GM12878 (cell line): ENCODE measurements at regions not wholly inside any gene's neighbourhood (a gene's known extent, or its start where the extent isn't known, plus 50 kb on each side); places are given as distances from the start of the nearest gene placed in this dataset.
"Not testable (repeated sequence)": the region's sequence is repeated elsewhere in the genome, so short reads cannot be mapped to it uniquely, and the experiment has no call there.

Experiments used
- ATAC-seq: fragments of 200-7000 bp; cut with Tn5 transposase; 3 replicates; pipeline ENCODE4 v1.9.1; 2020; ENCODE audit warnings: mild to moderate bottlenecking, moderate library complexity
- BruUV-seq: library from RNA; stranded (reverse); fragments of 400-500 nt; replicated peaks from 2 replicates; lab custom pipeline; 2021; lab: Mats Ljungman, UMichigan
- CTCF ChIA-PET: fragments of 300-600 bp; sonication (Branson Sonifier 250); formaldehyde crosslinking; extraction: SDS; loops from one replicate; lab custom pipeline; 2021; ENCODE audit warnings: inconsistent platforms; lab: Yijun Ruan, JAX
- POLR2A ChIA-PET: fragments of 350-600 bp; formaldehyde crosslinking; extraction: SDS; loops from one replicate; lab custom pipeline; 2021; ENCODE audit warnings: inconsistent platforms; lab: Charles Lee
- RAD21 ChIA-PET: fragments of 300-600 bp; sonication (Branson Sonifier 250); formaldehyde crosslinking; loops from one replicate; lab custom pipeline; 2023; ENCODE audit warnings: antibody characterized with exemption; ENCODE audit not compliant: unreplicated experiment; lab: Charles Lee
- SMC1A ChIA-PET: fragments of 300-600 bp; sonication (Branson Sonifier 250); formaldehyde crosslinking; loops from one replicate; lab custom pipeline; 2023; ENCODE audit not compliant: unreplicated experiment, uncharacterized antibody; lab: Charles Lee
- DNase-seq: peaks from one replicate; pipeline ENCODE4 v3.0.0-alpha.2; 2011; ENCODE audit warnings: low read depth, low spot score
- FAIRE-seq: peaks from 3 replicates; lab custom pipeline; 2011; peaks lifted over from hg19 to GRCh38; lab: Jason Lieb, UNC
- H2AFZ ChIP-seq: 2 replicates; pipeline ENCODE4 v1.6.0; 2011; ENCODE audit warnings: low read depth, low read length, control low read depth; ENCODE audit not compliant: control insufficient read depth
- H3K27ac ChIP-seq: 2 replicates; pipeline ENCODE4 v1.5.1; 2011; ENCODE audit warnings: control low read depth; ENCODE audit not compliant: control insufficient read depth, insufficient read depth
- H3K27me3 ChIP-seq, 2 experiments: replicated peaks in 1 of 2; 2 replicates each; pipeline versions ENCODE4 v1.6.0 to v1.6.1; 2011; ENCODE audit warnings: low read length in 1 of 2; ENCODE audit not compliant: control insufficient read depth in 2 of 2, insufficient read depth in 2 of 2
- H3K36me3 ChIP-seq, 2 experiments: 2 replicates each; pipeline ENCODE4 v1.5.1; 2011; ENCODE audit warnings: low read length in 1 of 2; ENCODE audit not compliant: control insufficient read depth in 2 of 2, insufficient read depth in 2 of 2
- H3K4me1 ChIP-seq: 2 replicates; pipeline ENCODE4 v1.6.1; 2011; ENCODE audit warnings: mild to moderate bottlenecking, low read length, moderate library complexity, mixed read lengths; ENCODE audit not compliant: control insufficient read depth, insufficient read depth
- H3K4me2 ChIP-seq: 2 replicates; pipeline ENCODE4 v1.6.0; 2011; ENCODE audit warnings: control low read depth; ENCODE audit not compliant: control insufficient read depth, insufficient read depth
- H3K4me3 ChIP-seq: fragments of 200-600 bp; sonication (generic); 2 replicates; pipeline ENCODE4 v1.5.1; 2016
- H3K79me2 ChIP-seq: 2 replicates; pipeline ENCODE4 v1.6.0; 2011; ENCODE audit warnings: low read length; ENCODE audit not compliant: control insufficient read depth, insufficient read depth
- H3K9ac ChIP-seq: 2 replicates; pipeline ENCODE4 v1.8.0; 2011; ENCODE audit warnings: low read length, control low read depth, mixed read lengths; ENCODE audit not compliant: control insufficient read depth, insufficient read depth
- H3K9me3 ChIP-seq: replicated peaks from 3 replicates; pipeline ENCODE4 v1.5.1; 2011; ENCODE audit warnings: mild to moderate bottlenecking, low read length; ENCODE audit not compliant: control insufficient read depth, insufficient read depth
- H4K20me1 ChIP-seq: 2 replicates; pipeline ENCODE4 v1.6.0; 2011; ENCODE audit not compliant: control insufficient read depth, insufficient read depth
- HDAC6 ChIP-seq: fragments of 200-600 bp; sonication (generic); IDR thresholded peaks from one replicate; pipeline ENCODE4 v1.8.0; 2017; ENCODE audit warnings: antibody characterized with exemption; ENCODE audit not compliant: unreplicated experiment
- HDGF ChIP-seq: fragments of 450-650 bp; IDR thresholded peaks from 2 replicates; pipeline ENCODE4 v1.6.1; 2016; ENCODE audit warnings: antibody characterized with exemption
- NFXL1 ChIP-seq: fragments of 450-650 bp; IDR thresholded peaks from 2 replicates; pipeline ENCODE4 v1.6.1; 2017; ENCODE audit warnings: antibody characterized with exemption, mild to moderate bottlenecking, borderline replicate concordance
- NR2C1 ChIP-seq: fragments of 450-650 bp; IDR thresholded peaks from 2 replicates; pipeline ENCODE4 v1.6.1; 2017; ENCODE audit warnings: antibody characterized with exemption, mild to moderate bottlenecking, moderate library complexity
- POU2F2 ChIP-seq: IDR thresholded peaks from 3 replicates; pipeline ENCODE4 v1.6.1; 2011; ENCODE audit warnings: low read depth, mild to moderate bottlenecking, low read length, borderline replicate concordance
- SREBF2 ChIP-seq: IDR thresholded peaks from 2 replicates; pipeline ENCODE4 v1.6.1; 2012; ENCODE audit warnings: mild to moderate bottlenecking, low read length
- TCF3 ChIP-seq: IDR thresholded peaks from 2 replicates; pipeline ENCODE4 v1.6.1; 2012; ENCODE audit warnings: low read depth, mild to moderate bottlenecking, low read length, borderline replicate concordance; ENCODE audit not compliant: insufficient read depth
- WGBS: methylation state at CpG from one replicate; pipeline ENCODE4 v1.1.6; 2016; ENCODE audit warnings: low lambda C conversion rate; ENCODE audit not compliant: insufficient replicate concordance, insufficient coverage; ENCODE audit errors: missing lambda C conversion rate; 5-methylcytosine and 5-hydroxymethylcytosine counted together
- in situ Hi-C: fragments of 300-500 bp; cut with MboI; formaldehyde crosslinking; loops from 9 replicates; pipeline ENCODE4 v1.14.3; 2018; ENCODE audit warnings: mixed read lengths
- intact Hi-C: fragments of 100-400 bp; cut with micrococcal nuclease; formaldehyde crosslinking; loops from one replicate; pipeline ENCODE4 v1.14.2; 2022; ENCODE audit not compliant: unreplicated experiment

DNA sequence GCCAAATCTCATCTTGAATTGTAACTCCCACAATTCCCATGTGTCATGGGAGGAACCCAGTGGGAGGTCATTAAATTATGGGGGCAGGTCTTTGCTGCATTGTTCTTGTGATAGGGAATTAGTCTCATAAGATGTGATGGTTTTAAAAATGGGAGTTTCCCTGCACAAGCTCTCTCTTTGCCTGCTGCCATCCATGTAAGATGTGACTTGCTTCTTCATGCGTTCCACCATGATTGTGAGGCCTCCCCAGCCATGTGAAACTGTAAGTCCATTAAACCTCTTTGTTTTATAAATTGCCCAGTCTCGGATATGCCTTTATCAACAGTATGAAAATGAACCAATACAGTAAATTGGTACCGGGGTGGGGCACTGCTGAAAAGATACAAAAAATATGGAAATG lies 974.5 kb downstream of the MCTP2 start:
- intact Hi-C loops, H4K20me1 ChIP-seq, DNase-seq, H3K4me2 ChIP-seq, H3K79me2 ChIP-seq, SMC1A ChIA-PET, FAIRE-seq, POLR2A ChIA-PET, ATAC-seq, H2AFZ ChIP-seq, H3K4me1 ChIP-seq, H3K36me3 ChIP-seq, H3K27me3 ChIP-seq, H3K4me3 ChIP-seq, H3K9me3 ChIP-seq, in situ Hi-C loops, H3K9ac ChIP-seq, RAD21 ChIA-PET, BruUV-seq, H3K27ac ChIP-seq, CTCF ChIA-PET: not testable (repeated sequence)
- WGBS = 29% methylated on average over 3 of the region's 3 CpGs

DNA sequence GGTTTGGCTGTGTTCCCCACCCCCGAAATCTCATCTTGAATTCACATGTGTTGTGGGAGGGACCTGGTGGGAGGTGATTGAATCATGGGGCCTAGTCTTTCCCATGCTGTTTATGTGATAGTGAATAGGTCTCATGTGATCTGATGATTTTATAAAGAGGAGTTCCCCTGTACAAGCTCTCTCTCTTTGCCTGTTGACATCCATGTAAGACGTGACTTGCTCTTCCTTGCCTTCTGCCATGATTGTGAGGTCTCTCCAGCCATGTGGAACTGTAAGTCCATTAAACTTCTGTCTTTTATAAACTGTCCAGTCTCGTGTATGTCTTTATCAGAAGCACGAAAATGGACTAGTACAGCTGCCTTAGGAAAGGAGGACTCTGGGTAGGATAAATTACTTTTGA lies 976.7 kb downstream of the MCTP2 start:
- WGBS = 2% methylated on average over 3 of the region's 4 CpGs
- Histone ChIP-seq H3K4me3 (no peak overlapping the region), H4K20me1 (no peaks in the 10 kb centered on the region), H3K27ac (no peak overlapping the region), H3K9me3 (no peaks in the 10 kb centered on the region; the same call in 2 of the 3 replicates), H3K27me3 (no peaks in the 10 kb centered on the region), H3K4me1 (no peaks in the 10 kb centered on the region), H3K9ac (no peak overlapping the region), H2AFZ (no peak overlapping the region), H3K4me2 (no peak overlapping the region), H3K79me2 (no peaks in the 10 kb centered on the region), H3K36me3 (no peaks in the 10 kb centered on the region)
- intact Hi-C loops = no loop called here
- RAD21 ChIA-PET = no interaction called here
- ATAC-seq (no peak), FAIRE-seq (no peak), DNase-seq (no peak)
- POLR2A ChIA-PET = no interaction called here
- no peak for TF ChIP-seq SREBF2
- no TSS peak for BruUV-seq
- SMC1A ChIA-PET = no interaction called here
- in situ Hi-C loops = no loop called here
- CTCF ChIA-PET = no interaction called here

DNA sequence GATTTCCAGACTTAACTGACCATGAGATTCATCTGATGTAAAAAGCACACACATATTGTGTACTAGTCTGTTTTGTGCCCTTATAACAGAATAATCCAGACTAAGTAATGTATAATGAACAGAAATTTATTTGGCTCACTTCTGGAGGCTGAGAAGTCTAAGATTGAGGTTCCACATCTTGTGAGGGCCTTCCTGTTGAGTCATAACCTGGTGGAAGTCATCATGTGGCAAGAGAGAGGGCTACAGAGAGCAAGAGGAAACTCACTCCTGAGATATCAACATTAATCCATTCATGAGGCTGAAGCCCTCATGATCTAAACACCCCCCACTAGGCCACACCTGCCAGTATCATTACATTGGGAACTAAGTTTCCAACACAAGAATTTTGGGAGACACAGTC lies 977.6 kb downstream of the MCTP2 start:
- Histone ChIP-seq H3K9me3 (no peaks in the 10 kb centered on the region; the same call in 2 of the 3 replicates), H2AFZ (no peak overlapping the region)
- in situ Hi-C loops = no loop called here
- FAIRE-seq = no peak
- DNase-seq = no peak
- TF ChIP-seq HDGF (no peak), POU2F2 (no peak), NFXL1 (no peak), NR2C1 (no peak), HDAC6 (no peak), TCF3 (no peak)
- TF ChIP-seq, all 136 proteins: peak for 0
- Histone ChIP-seq H4K20me1 (no peaks in the 10 kb centered on the region), H3K9ac (no peak overlapping the region), H3K36me3 (no peaks in the 10 kb centered on the region), H3K27me3 (no peaks in the 10 kb centered on the region), H3K27ac (no peak overlapping the region), H3K4me3 (no peak overlapping the region), H3K4me1 (no peaks in the 10 kb centered on the region), H3K4me2 (no peak overlapping the region), H3K79me2 (no peaks in the 10 kb centered on the region)
- intact Hi-C loops = no loop called here
- no TSS peak for BruUV-seq
- ChIA-PET POLR2A (no interaction called here), SMC1A (no interaction called here), RAD21 (no interaction called here), CTCF (no interaction called here)
- ATAC-seq = no peak
